NCI-H1105 (cell line): ENCODE measurements at regions not wholly inside any gene's neighbourhood (a gene's known extent, or its start where the extent isn't known, plus 50 kb on each side); places are given as distances from the start of the nearest gene placed in this dataset.
A peak's percentile ranks its signal among the peaks of the same experiment; 100 is the strongest.
"Not testable (repeated sequence)": the region's sequence is repeated elsewhere in the genome, so short reads cannot be mapped to it uniquely, and the experiment has no call there.

Experiments
- DNase-seq: peaks from one replicate; lab custom pipeline; 2025; lab: John Stamatoyannopoulos, UW

- not testable (repeated sequence) for DNase-seq
Observed at GRCh38 chr20:64327223-64327549, 71.6 kb downstream of the PCMTD2 start.

DNA sequence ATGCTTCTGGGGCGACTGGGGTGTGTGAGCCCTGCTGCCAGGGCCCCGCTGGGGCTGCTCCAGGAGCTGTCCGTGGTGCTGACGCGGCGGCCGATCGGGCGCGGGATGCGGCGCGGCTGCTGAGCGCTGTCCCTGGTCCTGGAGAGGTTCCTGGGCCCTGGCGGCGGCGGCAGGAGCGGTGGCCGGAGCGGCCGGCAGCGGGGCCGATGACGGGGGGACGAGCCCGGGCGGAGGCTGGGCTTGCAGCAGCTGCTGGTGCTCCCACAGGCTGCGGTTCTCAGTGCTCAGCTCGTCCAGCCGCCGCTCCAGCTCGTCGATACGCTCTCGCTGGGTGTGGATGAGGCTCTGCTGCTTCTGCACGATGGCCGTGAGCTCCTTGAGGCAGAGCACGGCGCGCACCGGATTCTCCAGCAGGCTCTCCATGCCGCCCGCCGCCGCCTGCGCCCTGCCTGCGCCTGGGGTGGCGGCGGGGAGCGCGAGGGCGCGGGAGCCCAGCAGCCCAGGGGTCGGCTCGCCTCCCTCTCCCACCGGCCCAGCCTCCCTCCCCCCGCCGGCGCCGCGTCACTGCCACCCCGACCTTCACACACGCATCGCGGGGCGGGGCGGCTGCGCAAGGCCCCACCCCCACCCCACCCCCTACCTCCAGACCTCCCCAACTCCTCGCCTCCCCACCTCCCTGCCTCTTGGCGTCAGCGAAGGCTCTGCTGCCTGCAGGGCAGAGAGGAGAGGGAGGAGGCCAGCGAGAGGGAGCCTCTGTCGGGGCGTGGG, 72.2 kb downstream of the PCMTD2 start:
- peak; percentile 49 for DNase-seq

- not testable (repeated sequence) for DNase-seq
Observed at GRCh38 chr20:64328595-64329250, 73.2 kb downstream of the PCMTD2 start.

GRCh38 chr20:64332627-64333026, 77.1 kb downstream of the PCMTD2 start:
- not testable (repeated sequence) for DNase-seq
